ENCODE measurements at regions not wholly inside any gene's neighbourhood (a gene's known extent, or its start where the extent isn't known, plus 50 kb on each side); places are given as distances from the start of the nearest gene placed in this dataset.

- no peak for DNase-seq
- Mint-ChIP-seq H3K4me3 (no peak overlapping the region), H3K27ac (no peak overlapping the region), H3K4me1 (peaks cover 10% of the 10 kb centered on the region), H3K27me3 (ENCODE audit: low read depth in 3 of 3) (peaks cover 0 to 6% (median 0%) of the 10 kb centered on the region in 3 donors), H3K36me3 (no peaks in the 10 kb centered on the region), H3K9me3 (peaks cover 0 to 4% (median 2%) of the 10 kb centered on the region in 7 donors)
- no peaks in the 10 kb centered on the region for H4K20me1 ChIP-seq (ENCODE audit: insufficient read depth, low read length)
- no peaks in the 10 kb centered on the region for H3K36me3 ChIP-seq (replicated peaks in 1 of 2; ENCODE audit: control insufficient read depth in 1 of 2, insufficient read depth in 2 of 2, low read length in 2 of 2)
- intact Hi-C loops (cut with micrococcal nuclease) = no loop called here
- TF ChIP-seq CTCF (IDR thresholded peaks at IDR 0.05) = no peak
- H3K9me3 ChIP-seq (replicated peaks in 1 of 2; ENCODE audit: control insufficient read depth in 1 of 2, insufficient read depth in 1 of 2, low read length in 2 of 2) = no peaks in the 10 kb centered on the region
- H3K9ac ChIP-seq (ENCODE audit: insufficient read depth, low read length, poor library complexity, severe bottlenecking) = no peak overlapping the region
- H3K4me1 ChIP-seq (ENCODE audit: control insufficient read depth in 1 of 2, insufficient read depth in 2 of 2, low read length in 2 of 2) = peaks cover 3 to 6% of the 10 kb centered on the region in 2 donors
- no peak overlapping the region for H3K4me3 ChIP-seq (replicated peaks in 1 of 3; ENCODE audit: low read depth in 2 of 3, low read length in 3 of 3)
- H3K27me3 ChIP-seq (ENCODE audit: control insufficient read depth in 2 of 2, insufficient read depth in 2 of 2, low read length in 2 of 2) = no peaks in the 10 kb centered on the region
- H3K27ac ChIP-seq (ENCODE audit: low read depth in 1 of 2, low read length in 2 of 2) = no peak overlapping the region
- H3K79me2 ChIP-seq (ENCODE audit: insufficient read depth, low read length) = no peaks in the 10 kb centered on the region
- H2AFZ ChIP-seq (ENCODE audit: insufficient read depth, low read depth, low read length, poor library complexity, severe bottlenecking) = no peak overlapping the region
- H3K4me2 ChIP-seq (replicated peaks; ENCODE audit: extremely low read depth, low read length, poor library complexity, severe bottlenecking) = no peak overlapping the region
Measured at GRCh38 chr3:5321666-5322340, 134.3 kb downstream of the EDEM1 start.

- Histone ChIP-seq H2AFZ (ENCODE audit: insufficient read depth, low read depth, low read length, poor library complexity, severe bottlenecking) (no peak overlapping the region), H3K27ac (ENCODE audit: low read depth in 1 of 2, low read length in 2 of 2) (no peak overlapping the region), H3K36me3 (replicated peaks in 1 of 2; ENCODE audit: control insufficient read depth in 1 of 2, insufficient read depth in 2 of 2, low read length in 2 of 2) (no peaks in the 10 kb centered on the region), H3K4me2 (replicated peaks; ENCODE audit: extremely low read depth, low read length, poor library complexity, severe bottlenecking) (no peak overlapping the region), H3K9me3 (replicated peaks in 1 of 2; ENCODE audit: control insufficient read depth in 1 of 2, insufficient read depth in 1 of 2, low read length in 2 of 2) (no peaks in the 10 kb centered on the region), H3K4me1 (ENCODE audit: control insufficient read depth in 1 of 2, insufficient read depth in 2 of 2, low read length in 2 of 2) (no peaks in the 10 kb centered on the region), H4K20me1 (ENCODE audit: insufficient read depth, low read length) (no peaks in the 10 kb centered on the region), H3K9ac (ENCODE audit: insufficient read depth, low read length, poor library complexity, severe bottlenecking) (no peak overlapping the region), H3K79me2 (ENCODE audit: insufficient read depth, low read length) (no peaks in the 10 kb centered on the region), H3K27me3 (ENCODE audit: control insufficient read depth in 2 of 2, insufficient read depth in 2 of 2, low read length in 2 of 2) (no peaks in the 10 kb centered on the region), H3K4me3 (replicated peaks in 1 of 3; ENCODE audit: low read depth in 2 of 3, low read length in 3 of 3) (no peak overlapping the region)
- no peak for TF ChIP-seq CTCF (IDR thresholded peaks at IDR 0.05)
- peaks cover 0 to 6% (median 3%) of the 10 kb centered on the region in 7 donors for H3K9me3 Mint-ChIP-seq
- intact Hi-C loops (cut with micrococcal nuclease) = no loop called here
- no peak overlapping the region for H3K27ac Mint-ChIP-seq
- peaks cover 0 to 4% (median 2%) of the 10 kb centered on the region in 3 donors for H3K27me3 Mint-ChIP-seq (ENCODE audit: low read depth in 3 of 3)
- DNase-seq = no peak
- WGBS (ENCODE audit: insufficient coverage) = 100% methylated on average over 1 of the region's 4 CpGs
- no peaks in the 10 kb centered on the region for H3K36me3 Mint-ChIP-seq
- H3K4me1 Mint-ChIP-seq = no peaks in the 10 kb centered on the region
- H3K4me3 Mint-ChIP-seq = no peak overlapping the region
Measured at GRCh38 chr3:5324780-5325179, 137.3 kb downstream of the EDEM1 start.
